SH-SY5Y (cell line): ENCODE measurements at regions not wholly inside any gene's neighbourhood (a gene's known extent, or its start where the extent isn't known, plus 50 kb on each side); places are given as distances from the start of the nearest gene placed in this dataset.

Experiments
- GATA2 ChIP-seq: IDR thresholded peaks from 2 replicates; pipeline ENCODE4 v1.6.1; 2011; ENCODE audit warnings: mild to moderate bottlenecking, low read depth, low read length
- GATA3 ChIP-seq: IDR thresholded peaks from 2 replicates; pipeline ENCODE4 v1.6.1; 2011; ENCODE audit warnings: low read depth, mild to moderate bottlenecking, low read length, moderate library complexity

- TF ChIP-seq GATA2 (no peak), GATA3 (no peak)
Observed at GRCh38 chr6:145544514-145544913, 190.8 kb downstream of the EPM2A start.

DNA sequence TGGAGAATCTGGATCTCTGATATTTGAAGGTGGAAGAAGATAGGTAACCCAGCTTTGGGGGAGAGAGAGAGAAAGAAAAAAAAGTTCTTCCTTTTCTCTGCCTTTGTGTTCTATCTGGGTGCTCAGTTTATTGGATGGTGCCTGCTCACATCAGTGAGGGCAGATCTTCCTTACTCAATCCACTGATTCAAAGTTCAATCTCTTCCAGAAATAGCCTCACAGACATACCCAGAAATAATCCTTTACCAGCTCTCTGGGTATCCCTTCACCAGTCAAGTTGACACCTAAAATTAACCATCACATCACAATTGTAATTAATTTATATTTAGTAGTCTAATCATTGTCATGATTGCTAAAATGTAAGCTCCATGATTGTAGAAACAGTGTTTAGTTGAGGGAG is 189.1 kb downstream of the EPM2A start:
- TF ChIP-seq GATA2: no peak
- no peak for TF ChIP-seq GATA3

- TF ChIP-seq GATA3 (no peak), GATA2 (no peak)
Observed at GRCh38 chr6:145547594-145548335, 187.6 kb downstream of the EPM2A start.

GRCh38 chr6:145548933-145549648 is 186.2 kb downstream of the EPM2A start:
- TF ChIP-seq GATA2: no peak
- TF ChIP-seq GATA3: no peak

- no peak for TF ChIP-seq GATA2
- no peak for TF ChIP-seq GATA3
Observed at GRCh38 chr6:145551164-145551563, 184.2 kb downstream of the EPM2A start.

GRCh38 chr6:145555084-145555483 is 180.2 kb downstream of the EPM2A start:
- no peak for TF ChIP-seq GATA2
- no peak for TF ChIP-seq GATA3

- TF ChIP-seq GATA2 (no peak), GATA3 (no peak)
Observed at GRCh38 chr6:145557474-145557873, 177.8 kb downstream of the EPM2A start.

GRCh38 chr6:145559836-145560235 is 175.5 kb downstream of the EPM2A start:
- TF ChIP-seq GATA3: no peak
- TF ChIP-seq GATA2: no peak

DNA sequence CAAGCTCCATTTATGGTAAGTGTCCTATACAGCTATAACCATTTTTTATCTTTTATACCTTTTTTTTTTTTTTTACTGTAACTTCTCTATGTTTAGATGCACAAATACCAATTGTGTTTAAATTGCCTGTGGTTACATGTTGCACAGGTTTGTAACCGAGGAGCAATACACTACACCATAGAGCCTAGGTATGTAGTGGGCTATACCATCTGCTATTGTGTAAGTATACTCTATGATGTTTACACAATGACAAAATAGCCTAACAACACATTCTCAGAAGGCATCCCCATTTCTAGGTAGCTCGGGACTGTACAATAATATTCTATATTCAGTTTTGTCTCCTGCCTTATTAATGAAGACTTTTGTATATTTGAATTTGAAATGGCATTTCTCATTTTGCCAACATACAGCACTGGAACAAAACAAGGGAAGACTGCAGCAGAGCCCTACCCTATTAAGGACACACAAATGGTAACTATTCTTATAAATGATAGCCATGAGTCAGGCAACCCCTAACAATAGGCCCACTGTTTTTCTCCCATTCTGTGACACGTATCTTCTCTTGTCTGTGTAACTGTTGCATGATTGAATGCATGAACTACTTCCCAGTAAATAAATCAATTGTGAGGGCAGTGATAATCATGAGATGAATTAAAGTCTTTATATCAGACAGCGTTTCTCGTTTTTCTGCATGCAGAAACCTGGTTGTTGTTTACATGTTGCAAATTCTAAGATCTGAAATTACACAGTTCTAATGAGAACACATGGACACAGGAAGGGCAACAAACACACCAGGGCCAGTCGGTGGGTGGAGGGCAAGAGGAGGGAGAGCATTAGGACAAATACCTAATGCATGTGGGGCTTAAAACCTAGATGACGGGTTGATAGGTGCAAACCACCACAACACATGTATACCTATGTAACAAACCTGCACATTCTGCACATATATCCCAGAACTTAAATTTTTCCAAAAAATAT is 173.9 kb downstream of the EPM2A start:
- TF ChIP-seq GATA2: no peak
- no peak for TF ChIP-seq GATA3

DNA sequence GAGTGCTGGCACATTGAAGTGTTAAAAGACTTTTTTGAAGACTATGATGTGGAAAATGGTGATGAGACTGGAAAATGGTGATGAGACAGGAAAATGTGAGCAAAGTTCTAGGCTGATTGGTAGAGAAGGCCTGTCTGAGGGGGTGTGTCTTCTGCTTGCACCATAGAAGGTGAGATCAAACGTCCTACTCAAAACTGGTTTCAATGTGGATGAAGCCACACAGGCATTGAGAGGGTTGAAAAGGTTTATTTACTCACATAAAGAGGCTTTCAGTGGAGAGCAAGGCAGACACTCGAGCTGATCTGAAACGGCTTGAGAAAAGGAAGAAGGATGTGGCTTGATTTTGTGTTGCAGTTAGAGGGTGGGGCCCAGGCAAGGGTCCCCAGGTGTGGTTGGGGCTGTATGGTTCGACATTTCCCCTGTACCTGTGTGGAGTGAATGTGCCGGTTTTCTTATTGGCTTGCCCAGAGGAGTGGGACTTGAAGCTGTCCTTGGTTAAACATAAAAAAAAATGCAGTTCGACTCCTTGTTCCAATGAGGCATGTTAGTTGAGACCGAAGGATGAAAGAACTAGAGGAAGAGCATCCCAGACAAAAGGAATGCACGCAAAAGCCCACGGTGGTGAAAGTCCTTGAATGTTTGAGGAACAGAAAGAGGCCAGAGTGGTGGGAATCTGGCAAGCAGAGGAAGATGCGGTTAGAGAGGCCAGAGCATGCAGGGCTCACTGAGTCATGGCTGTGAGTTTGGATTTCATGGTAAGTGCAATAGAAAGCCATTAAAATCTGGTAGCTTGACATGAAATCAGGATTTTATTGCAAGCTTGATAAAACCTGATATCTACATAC is 172.3 kb downstream of the EPM2A start:
- TF ChIP-seq GATA2 (no peak), GATA3 (no peak)

GRCh38 chr6:145564553-145564952 is 170.8 kb downstream of the EPM2A start:
- no peak for TF ChIP-seq GATA2
- no peak for TF ChIP-seq GATA3

- TF ChIP-seq GATA2 (peak; percentile 53; the same call in 1 of the 2 replicates), GATA3 (peak; percentile 55)
Observed at GRCh38 chr6:145567684-145568252, 167.6 kb downstream of the EPM2A start.

DNA sequence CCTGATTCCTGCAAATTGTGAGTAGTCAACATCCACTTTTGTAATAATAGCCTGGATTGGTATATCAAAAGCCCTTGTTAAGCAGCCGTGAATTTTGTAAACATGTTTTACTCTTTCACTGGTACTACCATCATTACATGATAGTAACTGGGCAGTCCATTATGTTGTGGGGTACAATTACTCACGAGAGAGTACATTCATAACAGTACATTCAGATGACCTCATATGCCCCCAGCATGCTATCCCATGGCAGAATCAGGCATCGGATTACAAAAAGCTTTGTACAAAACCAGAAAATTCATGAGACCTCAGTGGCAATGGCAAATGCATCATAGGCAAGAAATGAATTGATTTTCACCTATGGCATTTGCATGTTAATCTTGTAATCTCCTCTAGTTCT is 166.2 kb downstream of the EPM2A start:
- TF ChIP-seq GATA3 (no peak), GATA2 (no peak)
